ENCODE measurements at regions not wholly inside any gene's neighbourhood (a gene's known extent, or its start where the extent isn't known, plus 50 kb on each side); places are given as distances from the start of the nearest gene placed in this dataset.
"Not testable (repeated sequence)": the region's sequence is repeated elsewhere in the genome, so short reads cannot be mapped to it uniquely, and the experiment has no call there.

DNA sequence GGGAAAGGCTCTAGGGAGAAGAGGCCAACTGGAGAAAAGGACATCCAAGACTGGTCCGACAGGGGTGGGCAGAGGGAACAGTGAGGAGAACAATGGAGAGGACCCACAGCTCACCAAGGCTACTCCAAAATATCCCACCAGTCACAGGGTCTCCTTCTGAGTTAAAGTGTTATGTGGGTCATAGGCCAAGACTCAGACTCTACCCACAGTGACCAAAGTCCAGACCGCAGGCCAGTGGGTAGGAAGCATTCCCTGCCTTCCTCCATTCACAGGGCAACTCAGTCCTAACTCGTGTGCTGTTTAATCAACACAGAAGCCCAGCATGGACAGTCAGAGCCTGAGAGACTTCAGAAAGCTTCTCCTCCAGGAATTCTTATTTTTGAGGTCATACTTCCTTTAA is 260.6 kb downstream of the SMAD2 start:
- DNase-seq = no peak

- DNase-seq = no peak
These were observed 272.0 kb downstream of the SMAD2 start for GRCh38 chr18:47658498-47658897.

DNA sequence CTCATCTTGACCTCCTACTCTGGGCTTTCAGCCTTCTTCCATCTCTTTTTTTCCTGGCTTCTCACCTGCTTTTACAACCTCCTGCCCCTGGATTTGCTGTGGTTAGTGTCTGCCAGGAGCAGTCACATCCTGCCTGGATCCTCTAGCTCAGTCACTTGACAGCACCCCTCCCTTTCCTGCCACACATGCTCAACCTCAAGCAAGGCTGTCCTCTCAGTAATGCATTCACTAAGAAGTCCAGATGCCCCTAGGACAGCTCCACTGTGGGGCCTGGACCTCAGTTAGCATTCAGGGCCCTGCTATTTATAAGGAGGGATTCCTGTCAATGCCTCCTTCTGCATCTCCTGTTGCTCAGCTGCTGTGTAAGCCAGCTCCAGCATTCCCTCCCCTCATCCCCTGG is 275.5 kb downstream of the SMAD2 start:
- DNase-seq = no peak

- no peak for DNase-seq
These were observed 285.6 kb downstream of the SMAD2 start for GRCh38 chr18:47644896-47645295.

- DNase-seq = not testable (repeated sequence)
These were observed 292.9 kb downstream of the SMAD2 start for GRCh38 chr18:47637551-47637950.

- DNase-seq = no peak
These were observed 295.0 kb downstream of the SMAD2 start for GRCh38 chr18:47635416-47635815.

DNA sequence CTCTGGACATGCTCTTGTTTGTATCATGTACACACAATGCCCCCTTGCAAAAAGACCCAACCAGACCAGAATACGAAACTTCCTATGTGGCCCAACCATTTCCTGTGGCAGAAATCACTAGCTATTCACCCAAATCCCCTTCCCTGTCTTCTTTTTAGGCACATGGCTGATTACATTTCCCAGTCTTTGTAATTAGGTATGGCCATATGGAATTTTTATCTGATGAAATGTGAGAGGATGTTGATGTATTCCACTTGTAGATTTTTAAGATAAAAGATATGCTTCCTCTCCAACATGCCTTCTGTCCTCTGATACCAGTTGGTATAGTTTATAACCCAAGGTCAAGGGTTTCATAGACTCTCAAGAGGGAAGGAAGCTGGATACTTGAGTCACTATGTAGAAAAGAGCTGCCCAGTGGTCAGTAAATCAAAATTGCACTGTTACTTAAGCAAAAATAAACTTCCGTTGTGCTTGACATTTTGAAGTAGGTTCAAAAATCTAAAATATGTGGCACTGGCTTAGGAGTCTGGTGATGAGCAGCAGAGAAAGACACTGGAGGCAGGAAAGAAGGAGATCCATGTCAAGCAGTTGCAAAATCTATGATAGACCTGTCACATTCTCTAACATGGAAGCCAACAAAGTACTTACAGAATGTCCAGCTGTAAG is 297.4 kb downstream of the SMAD2 start:
- DNase-seq = no peak

DNA sequence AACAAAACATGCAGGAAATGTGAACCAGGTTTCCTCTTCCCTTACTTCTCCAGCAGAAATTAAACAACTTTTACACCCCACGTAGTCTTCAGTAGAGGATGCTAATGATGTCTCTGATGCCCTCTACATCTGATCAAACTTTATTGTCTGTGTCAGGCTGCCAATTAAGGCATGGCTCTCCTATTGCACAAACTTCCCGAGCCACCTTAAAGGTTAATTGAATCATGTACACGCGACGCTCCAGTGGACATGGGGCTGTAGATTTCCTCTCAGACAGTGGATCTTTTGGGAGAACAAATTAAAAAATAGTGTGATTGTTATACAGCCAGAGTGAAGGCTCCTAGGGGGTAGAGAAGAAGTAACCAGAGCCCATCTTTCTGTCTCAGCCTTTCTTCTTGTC is 301.6 kb downstream of the SMAD2 start:
- no peak for DNase-seq

DNA sequence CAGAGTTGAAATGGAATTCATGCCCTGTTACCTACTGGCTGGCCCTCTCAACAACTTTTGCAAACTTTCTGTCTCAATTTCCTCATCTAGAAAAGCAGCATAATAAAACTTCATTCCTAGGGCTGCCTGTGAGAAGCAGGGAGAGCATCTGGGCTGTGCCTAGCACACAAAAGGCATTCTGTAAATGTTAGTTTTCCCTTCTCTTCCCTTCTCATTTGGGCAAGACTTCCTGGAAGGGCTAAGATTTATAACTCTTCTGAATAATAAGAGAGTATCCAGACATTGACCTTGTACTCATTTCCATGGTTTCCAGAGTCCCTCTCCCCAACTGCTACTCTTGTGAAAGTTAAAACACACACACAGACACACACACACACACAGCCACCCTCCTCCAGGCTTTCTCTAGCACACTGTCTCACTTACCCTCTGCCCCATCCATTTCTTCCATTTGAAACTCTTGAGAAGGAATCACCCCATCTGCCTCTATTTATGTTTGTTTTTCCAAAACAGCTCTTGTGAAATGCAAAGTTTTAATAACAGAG is 302.1 kb downstream of the SMAD2 start:
- no peak for DNase-seq

DNA sequence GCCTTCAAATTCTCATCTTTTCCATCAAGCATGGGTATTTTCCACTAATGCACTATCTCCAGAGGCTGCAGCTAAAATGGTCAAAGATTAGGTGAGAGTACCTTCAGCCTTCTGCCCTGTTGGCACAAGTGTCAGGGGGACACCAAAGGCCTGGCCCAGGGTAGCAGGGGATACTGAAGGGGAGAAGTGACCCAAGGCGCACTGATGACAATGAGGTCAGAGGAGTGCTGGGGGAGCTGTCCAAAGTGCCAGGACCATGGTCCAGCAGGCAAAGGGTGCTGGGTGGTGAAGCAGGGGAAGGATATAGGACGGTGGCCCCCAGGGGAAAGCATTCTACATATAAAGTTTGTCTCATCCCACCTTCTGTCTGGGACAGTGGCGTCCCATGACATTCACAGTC is 303.4 kb downstream of the SMAD2 start:
- DNase-seq = no peak

GRCh38 chr18:47619771-47620448 is 310.5 kb downstream of the SMAD2 start:
- DNase-seq = no peak

DNA sequence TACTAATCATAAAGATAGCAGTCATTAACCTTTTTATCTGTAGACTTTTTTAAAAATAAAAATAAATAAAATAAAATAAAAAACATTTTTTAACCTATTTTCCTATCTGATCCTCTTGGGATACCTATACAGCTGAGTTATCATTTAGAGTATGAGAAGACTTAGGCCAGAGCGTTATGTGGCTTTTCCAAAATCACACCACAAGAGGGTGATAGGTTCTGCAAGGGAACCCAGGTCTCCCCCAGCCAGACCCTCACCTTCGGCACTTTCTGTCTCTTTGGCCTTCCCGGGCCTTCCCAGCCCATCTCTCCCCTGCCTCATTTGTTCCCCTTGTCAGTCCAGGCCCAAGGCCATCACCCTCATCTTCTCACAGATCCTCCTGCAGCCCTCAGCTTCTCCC is 311.7 kb downstream of the SMAD2 start:
- no peak for DNase-seq

DNA sequence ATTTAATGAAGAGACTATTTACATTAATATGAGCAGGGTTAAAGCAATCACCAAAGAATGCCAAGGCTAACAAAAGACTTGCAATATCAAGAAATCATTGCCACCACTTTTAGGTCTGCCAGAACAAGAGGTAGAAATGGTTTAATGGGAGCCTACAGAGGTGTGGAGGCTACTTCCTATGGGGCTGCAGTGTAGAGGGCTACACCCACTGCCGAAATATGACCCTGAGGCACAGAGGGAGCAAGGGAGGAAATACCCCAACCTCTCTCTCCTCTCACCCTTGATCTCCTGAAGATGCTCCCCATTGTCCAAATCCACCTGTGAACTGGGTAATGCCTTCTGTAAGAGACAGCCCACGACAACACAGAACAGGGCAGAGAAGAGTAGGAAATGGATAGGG is 315.4 kb downstream of the SMAD2 start:
- no peak for DNase-seq

GRCh38 chr18:47613929-47614328 is 316.5 kb downstream of the SMAD2 start:
- DNase-seq = no peak

DNA sequence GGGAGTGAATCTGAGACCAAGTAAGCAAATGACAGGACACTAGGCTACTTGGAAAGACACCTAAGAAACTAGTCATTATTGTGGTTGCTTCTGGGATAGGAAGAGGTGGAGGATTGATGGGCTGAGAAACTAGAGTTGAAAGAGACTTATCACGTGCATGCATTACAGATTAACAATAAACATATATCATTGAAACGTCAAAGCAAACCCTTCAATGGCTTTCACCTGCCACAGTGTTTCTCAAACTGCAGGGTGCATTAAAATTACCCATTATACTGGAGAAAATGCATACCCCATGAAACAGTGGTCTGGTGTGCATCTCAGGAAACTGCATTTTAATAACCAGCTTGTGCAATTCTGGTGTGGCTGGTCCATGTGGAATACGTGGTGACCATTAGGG is 318.8 kb downstream of the SMAD2 start:
- DNase-seq = no peak

DNA sequence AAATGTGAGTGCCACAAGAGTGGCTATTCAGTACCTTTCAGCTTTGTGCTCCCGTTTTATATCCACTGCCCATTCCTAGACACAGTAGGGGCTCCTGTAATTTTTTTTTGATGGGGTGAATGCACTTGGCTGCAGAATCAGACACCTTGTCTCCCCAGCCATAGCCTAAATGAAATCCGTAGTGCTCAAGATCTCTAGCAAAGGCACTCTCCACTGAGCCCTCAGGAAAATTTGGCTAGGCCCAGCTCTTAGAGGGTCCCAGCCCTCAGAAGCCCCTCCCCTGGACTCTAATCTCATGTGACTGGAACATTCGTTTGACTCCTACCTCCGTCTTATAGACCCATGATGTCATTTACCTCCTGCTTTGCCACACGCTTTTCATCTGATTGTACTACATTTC is 323.9 kb downstream of the SMAD2 start:
- no peak for DNase-seq

DNA sequence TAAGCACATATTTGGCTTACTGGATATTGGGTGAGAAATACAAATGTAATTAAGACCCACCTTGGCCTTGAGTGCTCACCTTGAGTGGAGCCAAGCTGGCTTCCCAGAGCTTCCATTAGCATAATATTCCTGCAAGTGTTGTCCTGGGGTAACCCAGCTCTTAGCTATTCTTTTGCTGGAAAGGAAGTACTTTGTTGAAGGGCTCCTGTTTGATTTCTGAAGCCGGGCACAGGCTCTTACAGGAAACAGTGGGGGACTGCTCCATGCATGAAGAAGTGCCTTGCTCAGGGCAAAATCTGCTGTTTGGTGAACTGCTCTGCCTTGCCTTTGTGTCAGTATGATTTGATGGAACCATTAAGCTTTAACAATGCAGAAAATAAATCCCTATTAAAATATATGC is 325.4 kb downstream of the SMAD2 start:
- DNase-seq = no peak

DNA sequence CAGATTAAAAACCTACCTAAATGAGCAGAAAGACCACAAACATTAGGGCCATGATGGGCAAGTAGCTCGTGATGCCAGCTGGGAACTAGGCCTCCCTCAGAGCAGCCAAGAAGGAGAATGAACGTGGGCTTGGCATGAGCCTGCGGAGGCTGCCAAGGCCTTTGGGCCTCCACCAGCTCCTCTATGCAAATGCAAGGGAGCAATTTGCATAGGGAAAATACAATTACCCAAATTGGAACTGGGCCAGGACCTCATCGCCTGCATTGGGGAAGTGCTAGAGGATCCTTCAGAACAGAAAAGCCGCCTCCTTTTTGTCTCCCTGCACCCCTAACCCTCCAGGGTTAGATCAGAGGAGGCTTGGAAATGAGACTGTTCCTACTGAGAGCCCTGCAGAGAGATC is 326.4 kb downstream of the SMAD2 start:
- no peak for DNase-seq

DNA sequence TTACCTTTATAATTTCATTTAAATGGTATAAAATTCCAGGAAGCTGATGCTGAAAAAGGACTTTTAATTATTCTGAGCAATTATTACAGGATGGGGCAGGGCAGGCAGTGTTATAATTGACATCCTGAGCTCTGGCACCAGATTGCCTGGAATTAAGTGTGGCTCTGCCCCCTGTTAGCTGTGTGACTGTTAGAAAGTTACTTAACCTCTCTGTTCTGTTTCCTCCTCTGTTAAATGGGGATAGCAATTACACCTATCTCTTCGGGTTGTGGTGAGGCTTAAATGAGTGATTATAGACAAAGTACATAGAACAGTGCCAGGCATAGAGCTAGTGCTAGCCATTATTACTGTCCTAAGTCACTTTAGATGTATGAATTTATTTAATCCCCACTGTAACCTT is 327.3 kb downstream of the SMAD2 start:
- DNase-seq = no peak

GRCh38 chr18:47602273-47602897 is 328.1 kb downstream of the SMAD2 start:
- DNase-seq = no peak

DNA sequence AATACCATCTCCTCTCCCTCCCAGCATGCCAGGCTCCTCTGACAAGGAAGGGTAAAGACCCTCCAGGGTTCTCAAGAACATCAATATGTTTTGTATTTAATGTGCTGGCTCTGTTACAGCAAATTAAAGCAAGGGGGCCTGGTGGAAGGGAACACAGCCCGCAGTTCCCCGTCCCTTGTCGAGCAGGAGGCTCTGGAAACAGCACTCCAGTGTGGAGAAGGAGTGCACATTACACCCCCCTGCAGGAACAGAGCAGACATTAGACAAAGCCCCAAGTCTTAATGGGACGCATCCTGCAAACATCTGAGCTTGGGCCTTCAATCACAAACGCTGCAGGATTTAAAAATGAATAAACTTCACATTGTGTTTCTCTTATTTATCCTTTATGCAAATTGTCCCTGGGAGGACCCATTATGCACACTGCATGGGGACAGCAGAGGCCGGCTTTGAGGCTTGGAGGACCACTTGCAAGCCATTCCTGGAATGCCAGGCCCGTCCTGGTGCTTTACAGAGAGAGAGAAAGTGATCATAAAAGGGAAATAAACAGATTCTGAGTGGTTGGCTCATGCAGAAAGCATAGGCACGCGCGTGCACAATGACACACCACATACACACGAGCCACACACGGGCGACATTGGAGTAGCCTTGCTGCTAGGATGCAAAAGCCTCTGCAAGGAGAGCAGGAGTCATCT is 328.7 kb downstream of the SMAD2 start:
- DNase-seq = no peak

DNA sequence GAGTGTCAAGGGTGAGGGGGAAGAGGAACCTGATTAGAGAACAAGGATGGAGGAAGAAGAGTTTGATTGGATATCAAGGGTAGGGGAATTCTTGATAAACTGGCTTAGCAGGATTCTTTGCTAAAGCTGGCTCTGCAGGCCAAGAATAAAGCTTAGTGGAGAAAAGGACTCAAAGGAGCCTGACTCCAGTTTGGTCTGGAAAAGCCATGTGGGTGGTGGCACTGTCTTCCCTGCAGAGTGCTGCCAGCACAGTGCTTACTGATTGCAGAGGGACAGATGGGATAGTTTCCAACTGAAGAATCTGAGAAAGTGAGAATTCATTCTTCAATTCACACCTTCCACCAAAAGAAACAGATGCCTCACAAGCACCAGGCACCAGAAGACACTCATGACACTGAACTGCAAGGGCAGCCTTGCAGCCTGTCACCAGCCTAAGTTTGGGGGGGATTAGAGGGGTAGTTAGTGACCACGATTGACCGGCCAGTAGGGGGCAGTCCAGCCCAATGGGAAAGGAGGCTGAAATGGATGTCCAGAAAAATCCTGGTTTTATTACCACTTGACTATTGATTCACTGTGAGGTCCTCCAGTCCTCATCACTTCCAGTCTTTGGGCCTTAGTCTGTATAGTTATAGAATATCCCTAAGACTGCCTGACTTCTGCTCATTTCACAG is 334.5 kb downstream of the SMAD2 start:
- no peak for DNase-seq

DNA sequence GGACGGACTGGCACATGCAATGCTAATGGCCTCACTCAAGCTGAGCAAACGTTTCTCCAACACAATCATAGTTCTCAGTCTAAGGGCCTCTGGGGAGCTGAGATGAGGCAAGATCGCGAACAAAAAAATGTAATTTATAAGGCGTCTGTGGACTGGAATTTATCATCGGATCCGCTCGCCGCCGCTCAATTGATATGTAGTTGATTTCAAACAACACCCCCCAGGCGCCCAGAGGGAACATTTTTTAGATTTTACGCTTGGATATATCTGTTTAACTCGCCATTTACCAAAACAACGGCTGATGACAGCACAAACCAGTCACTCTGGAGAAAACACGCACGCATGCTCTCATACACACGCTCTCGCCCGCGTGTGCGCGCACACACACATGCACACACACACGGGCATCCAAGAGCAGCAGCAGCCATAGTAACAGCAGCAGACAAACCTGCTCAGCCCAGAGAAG is 335.8 kb downstream of the SMAD2 start:
- DNase-seq = peak; percentile 9

Measured in NCI-H1694 (cell line).